BLaER1 treated with 17β-estradiol and CSF1 and Interleukin-3, amounts not matched to agents 10 nM and 100 nM (cell line): ENCODE measurements at regions not wholly inside any gene's neighbourhood (a gene's known extent, or its start where the extent isn't known, plus 50 kb on each side); places are given as distances from the start of the nearest gene placed in this dataset.
"Not testable (repeated sequence)": the region's sequence is repeated elsewhere in the genome, so short reads cannot be mapped to it uniquely, and the experiment has no call there.

Experiments
- H3K27ac ChIP-seq, 11 experiments: shearing (Covaris generic); formaldehyde crosslinking; 2 replicates each; pipeline ENCODE4 v1.8.1; 2022
- H3K27me3 ChIP-seq, 11 experiments: shearing (Covaris generic); formaldehyde crosslinking; 2 replicates each; pipeline ENCODE4 v1.8.1; 2022
- H3K36me3 ChIP-seq, 11 experiments: shearing (Covaris generic); formaldehyde crosslinking; 2 replicates each; pipeline ENCODE4 v1.8.1; 2022
- H3K4me1 ChIP-seq, 10 experiments: shearing (Covaris generic); formaldehyde crosslinking; 2 replicates each; pipeline ENCODE4 v1.8.1; 2022
- H3K4me2 ChIP-seq, 11 experiments: shearing (Covaris generic); formaldehyde crosslinking; 2 replicates each; pipeline ENCODE4 v1.8.1; 2022
- H3K4me3 ChIP-seq, 10 experiments: shearing (Covaris generic); formaldehyde crosslinking; 2 replicates each; pipeline ENCODE4 v1.8.1; 2022
- H3K9ac ChIP-seq, 11 experiments: shearing (Covaris generic); formaldehyde crosslinking; 2 replicates each; pipeline ENCODE4 v1.8.1; 2022
- H3K9me3 ChIP-seq, 11 experiments: shearing (Covaris generic); formaldehyde crosslinking; replicated peaks in 1 of 11; 2 replicates each; pipeline ENCODE4 v1.8.1; 2022
- H4K20me1 ChIP-seq, 11 experiments: shearing (Covaris generic); formaldehyde crosslinking; 2 replicates each; pipeline ENCODE4 v1.8.1; 2022
- Cebpa-rat ChIP-seq, 11 experiments: shearing (Covaris generic); IDR thresholded peaks; 2 replicates each; pipeline ENCODE4 v1.8.1; 2022

DNA sequence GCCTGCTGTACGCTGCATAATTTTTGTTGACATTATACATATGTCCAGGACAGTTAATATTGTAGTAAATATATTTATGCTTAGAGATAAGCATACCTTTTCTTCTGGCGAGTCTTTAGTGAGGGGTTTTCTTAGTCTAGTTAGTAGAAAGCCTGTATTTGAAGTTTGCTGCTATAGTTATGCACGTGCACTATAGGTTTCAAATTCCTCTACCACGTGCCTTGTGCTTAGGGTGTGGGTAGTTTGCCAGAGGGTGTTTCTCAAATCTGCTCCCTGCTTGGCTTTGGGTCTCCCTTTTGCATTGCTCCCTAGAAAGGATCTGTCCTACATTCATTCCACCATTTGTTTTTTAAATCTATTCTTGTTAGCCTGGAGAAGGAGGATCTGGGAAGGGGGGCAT lies 181.4 kb upstream of the UFL1 start:
- Histone ChIP-seq H3K9ac (no peak overlapping the region), H3K4me1 (no peaks in the 10 kb centered on the region), H3K4me2 (no peak overlapping the region), H3K27me3 (no peaks in the 10 kb centered on the region), H3K9me3 (peaks cover 0 to 30% (median 17%) of the 10 kb centered on the region in 11 experiments; a peak in 18 of 22 replicates), H3K36me3 (no peaks in the 10 kb centered on the region), H4K20me1 (no peaks in the 10 kb centered on the region), H3K27ac (no peak overlapping the region), H3K4me3 (no peak overlapping the region)
- no peak for TF ChIP-seq Cebpa-rat (IDR thresholded peaks at IDR 0.05)

DNA sequence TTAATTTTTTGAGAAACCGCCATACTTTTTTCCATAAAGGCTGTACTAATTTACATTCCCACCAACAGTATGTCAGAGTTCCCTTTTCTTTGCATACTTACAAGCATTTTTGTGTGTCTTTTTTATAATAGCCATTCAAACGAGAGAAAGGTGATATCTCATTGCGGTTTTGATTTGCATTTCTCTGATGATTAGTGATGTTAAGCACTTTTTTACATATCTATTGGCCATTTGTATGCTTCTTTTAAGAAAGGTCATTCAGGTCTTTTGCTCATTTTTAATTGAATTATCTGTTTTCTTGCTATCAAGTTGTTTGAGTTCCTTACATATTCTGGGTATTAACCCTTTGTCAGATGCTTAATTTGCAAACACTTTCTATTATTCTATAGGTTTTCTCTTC lies 176.1 kb upstream of the UFL1 start:
- no peak overlapping the region for H3K4me2 ChIP-seq
- no peaks in the 10 kb centered on the region for H3K27me3 ChIP-seq
- H4K20me1 ChIP-seq, result no peaks in the 10 kb centered on the region
- no peak overlapping the region for H3K4me3 ChIP-seq
- no peak for TF ChIP-seq Cebpa-rat (IDR thresholded peaks at IDR 0.05)
- no peak overlapping the region for H3K9ac ChIP-seq
- no peaks in the 10 kb centered on the region for H3K4me1 ChIP-seq
- H3K27ac ChIP-seq, result no peak overlapping the region
- no peaks in the 10 kb centered on the region for H3K36me3 ChIP-seq
- peaks cover 0 to 25% (median 14%) of the 10 kb centered on the region in 11 experiments; a peak in 18 of 22 replicates for H3K9me3 ChIP-seq

- Histone ChIP-seq H3K27me3 (no peaks in the 10 kb centered on the region), H3K9ac (no peak overlapping the region), H3K4me2 (no peak overlapping the region), H3K27ac (no peak overlapping the region), H3K4me3 (no peak overlapping the region), H3K9me3 (no peaks in the 10 kb centered on the region), H3K36me3 (no peaks in the 10 kb centered on the region), H3K4me1 (no peaks in the 10 kb centered on the region), H4K20me1 (no peaks in the 10 kb centered on the region)
- TF ChIP-seq Cebpa-rat (IDR thresholded peaks at IDR 0.05), result no peak
Observed at GRCh38 chr6:96381246-96381645, 140.4 kb upstream of the UFL1 start.

- Histone ChIP-seq H3K9ac (no peak overlapping the region), H3K27ac (no peak overlapping the region), H3K4me3 (no peak overlapping the region), H3K4me1 (no peaks in the 10 kb centered on the region), H4K20me1 (no peaks in the 10 kb centered on the region), H3K4me2 (no peak overlapping the region), H3K27me3 (no peaks in the 10 kb centered on the region), H3K9me3 (no peaks in the 10 kb centered on the region), H3K36me3 (no peaks in the 10 kb centered on the region)
- TF ChIP-seq Cebpa-rat (IDR thresholded peaks at IDR 0.05), result no peak
Observed at GRCh38 chr6:96391776-96392360, 129.7 kb upstream of the UFL1 start.

- peaks cover 0 to 5% (median 0%) of the 10 kb centered on the region in 11 experiments; a peak in 1 of 22 replicates for H3K9me3 ChIP-seq
- no peak overlapping the region for H3K4me2 ChIP-seq
- H3K9ac ChIP-seq, result no peak overlapping the region
- H3K4me1 ChIP-seq, result no peaks in the 10 kb centered on the region
- no peaks in the 10 kb centered on the region for H3K36me3 ChIP-seq
- TF ChIP-seq Cebpa-rat (IDR thresholded peaks at IDR 0.05), result no peak
- no peaks in the 10 kb centered on the region for H4K20me1 ChIP-seq
- H3K27ac ChIP-seq, result no peak overlapping the region
- no peaks in the 10 kb centered on the region for H3K27me3 ChIP-seq
- H3K4me3 ChIP-seq, result no peak overlapping the region
Observed at GRCh38 chr6:96394727-96395126, 126.9 kb upstream of the UFL1 start.

- Histone ChIP-seq H3K4me3 (no peak overlapping the region), H3K4me2 (no peak overlapping the region), H3K9ac (no peak overlapping the region), H3K36me3 (no peaks in the 10 kb centered on the region), H3K27me3 (no peaks in the 10 kb centered on the region), H3K27ac (no peak overlapping the region), H3K4me1 (peaks cover 0 to 7% (median 0%) of the 10 kb centered on the region in 10 experiments; a peak in 3 of 20 replicates), H4K20me1 (no peaks in the 10 kb centered on the region), H3K9me3 (peaks cover 0 to 9% (median 5%) of the 10 kb centered on the region in 11 experiments; a peak in 5 of 22 replicates)
- no peak for TF ChIP-seq Cebpa-rat (IDR thresholded peaks at IDR 0.05)
Observed at GRCh38 chr6:96410467-96410866, 111.1 kb upstream of the UFL1 start.

DNA sequence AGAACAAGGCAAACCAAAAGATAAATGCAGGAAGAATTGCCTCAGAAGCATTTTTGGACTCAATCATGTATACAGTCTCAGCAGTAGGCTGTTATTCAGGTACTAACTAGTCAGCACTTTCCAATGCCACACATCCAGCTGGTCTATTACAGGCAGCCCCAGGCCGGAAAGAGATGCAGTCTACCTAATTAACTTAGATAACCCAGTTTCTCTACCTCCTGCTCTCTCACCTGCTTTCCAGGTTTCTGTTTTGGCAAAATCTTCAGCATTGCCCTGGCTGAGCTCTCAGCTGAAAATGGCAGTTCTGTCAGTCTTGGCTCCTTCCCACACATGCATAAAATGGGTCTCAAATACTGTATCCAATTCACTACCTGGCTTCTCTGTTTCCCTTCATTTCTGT lies 101.3 kb upstream of the UFL1 start:
- no peaks in the 10 kb centered on the region for H3K27me3 ChIP-seq
- H3K27ac ChIP-seq, result no peak overlapping the region
- no peak overlapping the region for H3K4me2 ChIP-seq
- TF ChIP-seq Cebpa-rat (IDR thresholded peaks at IDR 0.05), result no peak
- peaks cover 12 to 19% (median 16%) of the 10 kb centered on the region in 11 experiments for H3K9me3 ChIP-seq
- H3K4me3 ChIP-seq, result no peak overlapping the region
- H3K9ac ChIP-seq, result no peak overlapping the region
- no peaks in the 10 kb centered on the region for H3K36me3 ChIP-seq
- no peaks in the 10 kb centered on the region for H3K4me1 ChIP-seq
- no peaks in the 10 kb centered on the region for H4K20me1 ChIP-seq

GRCh38 chr6:96433950-96434349 lies 87.7 kb upstream of the UFL1 start:
- no peak overlapping the region for H3K9ac ChIP-seq
- no peaks in the 10 kb centered on the region for H3K4me1 ChIP-seq
- no peak overlapping the region for H3K27ac ChIP-seq
- no peaks in the 10 kb centered on the region for H3K27me3 ChIP-seq
- H4K20me1 ChIP-seq, result no peaks in the 10 kb centered on the region
- H3K4me2 ChIP-seq, result no peak overlapping the region
- H3K4me3 ChIP-seq, result no peak overlapping the region
- peaks cover 0 to 24% (median 6%) of the 10 kb centered on the region in 11 experiments; a peak in 8 of 22 replicates for H3K9me3 ChIP-seq
- no peaks in the 10 kb centered on the region for H3K36me3 ChIP-seq
- no peak for TF ChIP-seq Cebpa-rat (IDR thresholded peaks at IDR 0.05)

DNA sequence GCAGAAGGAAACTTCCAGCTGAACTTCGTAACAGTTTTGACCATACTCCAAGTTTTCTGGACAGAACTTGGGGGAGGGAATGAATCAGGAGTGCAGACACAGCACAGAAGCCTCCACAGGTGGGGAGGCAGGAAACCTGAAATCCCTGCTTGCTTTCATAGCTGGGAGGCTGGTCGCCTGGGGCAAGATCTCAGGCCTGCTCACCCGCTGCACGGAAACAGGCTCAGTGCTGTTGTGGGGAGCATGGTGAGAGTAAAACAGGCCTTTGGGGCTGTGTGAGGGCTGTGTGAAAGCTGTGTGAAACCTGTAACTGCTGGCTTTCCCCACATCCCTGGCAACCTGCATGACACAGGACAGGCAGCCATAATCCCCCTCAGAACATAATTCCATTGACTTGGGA lies 85.2 kb upstream of the UFL1 start:
- Histone ChIP-seq H3K4me3 (no peak overlapping the region), H3K9ac (no peak overlapping the region), H4K20me1 (no peaks in the 10 kb centered on the region), H3K27ac (no peak overlapping the region), H3K36me3 (no peaks in the 10 kb centered on the region), H3K4me1 (no peaks in the 10 kb centered on the region), H3K27me3 (no peaks in the 10 kb centered on the region), H3K9me3 (peaks cover 0 to 25% (median 6%) of the 10 kb centered on the region in 11 experiments; a peak in 8 of 22 replicates), H3K4me2 (no peak overlapping the region)
- no peak for TF ChIP-seq Cebpa-rat (IDR thresholded peaks at IDR 0.05)

GRCh38 chr6:96437228-96437627 lies 84.4 kb upstream of the UFL1 start:
- H3K4me2 ChIP-seq, H3K4me1 ChIP-seq, H3K27me3 ChIP-seq, H3K9ac ChIP-seq, H4K20me1 ChIP-seq, H3K36me3 ChIP-seq, H3K4me3 ChIP-seq, H3K27ac ChIP-seq: not testable (repeated sequence)
- H3K9me3 ChIP-seq, result peaks cover 0 to 25% (median 6%) of the 10 kb centered on the region in 11 experiments; a peak in 8 of 22 replicates
